OCI-LY1 (cell line): ENCODE measurements at regions not wholly inside any gene's neighbourhood (a gene's known extent, or its start where the extent isn't known, plus 50 kb on each side); places are given as distances from the start of the nearest gene placed in this dataset.

Source experiments
- H2AFZ ChIP-seq: fragments of 200-600 bp; sonication (generic), shearing (Covaris generic); 2 replicates; pipeline ENCODE4 v1.6.0; 2014; ENCODE audit warnings: antibody characterized with exemption, mild to moderate bottlenecking, low read length
- H3F3A ChIP-seq: fragments of 200-600 bp; sonication (generic), shearing (Covaris generic); 2 replicates; pipeline ENCODE4 v1.6.0; 2014; ENCODE audit warnings: mild to moderate bottlenecking, antibody characterized with exemption, low read length, moderate library complexity; ENCODE audit not compliant: insufficient read depth
- H3K27ac ChIP-seq: fragments of 200-600 bp; sonication (generic); 2 replicates; pipeline ENCODE4 v1.5.1; 2014; ENCODE audit warnings: low read length, mixed run types, mild to moderate bottlenecking, low read depth; ENCODE audit not compliant: poor library complexity, severe bottlenecking
- H3K27me3 ChIP-seq: fragments of 200-600 bp; sonication (generic); 2 replicates; pipeline ENCODE4 v1.6.0; 2014; ENCODE audit warnings: antibody characterized with exemption, mild to moderate bottlenecking, low read length, moderate library complexity; ENCODE audit not compliant: insufficient read depth
- H3K36me3 ChIP-seq: fragments of 200-600 bp; sonication (generic); 2 replicates; pipeline ENCODE4 v1.6.1; 2014; ENCODE audit warnings: mild to moderate bottlenecking, antibody characterized with exemption, low read length, moderate library complexity, mixed read lengths; ENCODE audit not compliant: insufficient read depth
- H3K4me1 ChIP-seq: fragments of 200-600 bp; sonication (generic); 2 replicates; pipeline ENCODE4 v1.5.1; 2014; ENCODE audit warnings: mild to moderate bottlenecking, low read length, moderate library complexity; ENCODE audit not compliant: insufficient read depth, severe bottlenecking
- H3K4me2 ChIP-seq: fragments of 200-600 bp; sonication (generic), shearing (Covaris generic); 2 replicates; pipeline ENCODE4 v1.6.1; 2014; ENCODE audit warnings: low read length
- H3K4me3 ChIP-seq: fragments of 200-600 bp; sonication (generic); 2 replicates; pipeline ENCODE4 v1.5.1; 2014; ENCODE audit warnings: low read length, low read depth, mild to moderate bottlenecking, mixed read lengths; ENCODE audit not compliant: poor library complexity, severe bottlenecking
- H3K79me2 ChIP-seq: fragments of 200-600 bp; shearing (Covaris generic); 2 replicates; pipeline ENCODE4 v1.6.1; 2016; ENCODE audit warnings: mixed run types, low read length, mixed read lengths; ENCODE audit not compliant: insufficient read depth
- H3K9ac ChIP-seq: fragments of 200-600 bp; sonication (generic), shearing (Covaris generic); 2 replicates; pipeline ENCODE4 v1.6.1; 2014; ENCODE audit warnings: mild to moderate bottlenecking, low read length, mixed read lengths
- H3K9me2 ChIP-seq: fragments of 200-600 bp; sonication (generic), shearing (Covaris generic); 2 replicates; pipeline ENCODE4 v1.6.1; 2014; ENCODE audit warnings: low read depth, mild to moderate bottlenecking, low read length, mixed read lengths
- H3K9me3 ChIP-seq: fragments of 200-600 bp; shearing (Covaris generic); 2 replicates; pipeline ENCODE4 v1.6.1; 2014; ENCODE audit warnings: low read length, mixed read lengths
- H4K20me1 ChIP-seq: fragments of 200-600 bp; sonication (generic), shearing (Covaris generic); 2 replicates; pipeline ENCODE4 v1.6.0; 2016; ENCODE audit warnings: mild to moderate bottlenecking, low read length; ENCODE audit not compliant: insufficient read depth
- EZH2 ChIP-seq: fragments of 200-600 bp; sonication (generic), shearing (Covaris generic); IDR thresholded peaks from 2 replicates; pipeline ENCODE4 v1.8.0; 2017; ENCODE audit warnings: borderline replicate concordance, mixed run types, mild to moderate bottlenecking, antibody characterized with exemption, low read length, moderate library complexity, mixed read lengths
- TF ChIP-seq, protein P1 (sequence below): fragments of 200-600 bp; sonication (generic), shearing (Covaris generic); IDR thresholded peaks from 2 replicates; pipeline ENCODE4 v1.5.1; 2017; ENCODE audit warnings: mild to moderate bottlenecking, antibody characterized with exemption, low read length, moderate library complexity, mixed read lengths

DNA sequence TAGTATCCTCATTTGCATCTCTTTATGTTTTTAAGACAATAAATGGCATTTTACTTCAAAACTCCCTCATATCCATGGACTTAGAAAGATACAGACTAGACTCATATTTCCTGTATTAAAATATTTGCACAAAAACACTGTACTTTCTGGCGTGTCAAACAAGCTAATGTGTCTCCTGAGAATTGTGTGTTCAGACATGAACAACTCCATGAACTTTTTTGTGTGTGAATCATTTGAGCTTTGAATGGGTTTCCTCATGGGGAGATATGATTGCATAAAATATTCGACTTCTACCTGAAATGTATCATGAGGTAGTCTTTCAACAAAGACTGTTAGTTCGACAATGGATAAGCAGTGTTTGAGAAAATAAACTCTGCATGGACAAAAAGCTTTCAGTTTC lies 58.8 kb downstream of the TMEM30B start:
- H3K27ac ChIP-seq, result no peak overlapping the region
- no peaks in the 10 kb centered on the region for H3K79me2 ChIP-seq
- no peak overlapping the region for H3K4me2 ChIP-seq
- no peak overlapping the region for H2AFZ ChIP-seq
- H3K4me3 ChIP-seq, result no peak overlapping the region
- no peak overlapping the region for H3K9ac ChIP-seq
- H4K20me1 ChIP-seq, result no peaks in the 10 kb centered on the region
- H3K27me3 ChIP-seq, result no peaks in the 10 kb centered on the region
- H3F3A ChIP-seq, result no peaks in the 10 kb centered on the region
- no peaks in the 10 kb centered on the region for H3K9me3 ChIP-seq
- no peaks in the 10 kb centered on the region for H3K9me2 ChIP-seq
- no peaks in the 10 kb centered on the region for H3K36me3 ChIP-seq
- H3K4me1 ChIP-seq, result no peaks in the 10 kb centered on the region
- no peak for TF ChIP-seq EZH2
- TF ChIP-seq, protein P1, sequence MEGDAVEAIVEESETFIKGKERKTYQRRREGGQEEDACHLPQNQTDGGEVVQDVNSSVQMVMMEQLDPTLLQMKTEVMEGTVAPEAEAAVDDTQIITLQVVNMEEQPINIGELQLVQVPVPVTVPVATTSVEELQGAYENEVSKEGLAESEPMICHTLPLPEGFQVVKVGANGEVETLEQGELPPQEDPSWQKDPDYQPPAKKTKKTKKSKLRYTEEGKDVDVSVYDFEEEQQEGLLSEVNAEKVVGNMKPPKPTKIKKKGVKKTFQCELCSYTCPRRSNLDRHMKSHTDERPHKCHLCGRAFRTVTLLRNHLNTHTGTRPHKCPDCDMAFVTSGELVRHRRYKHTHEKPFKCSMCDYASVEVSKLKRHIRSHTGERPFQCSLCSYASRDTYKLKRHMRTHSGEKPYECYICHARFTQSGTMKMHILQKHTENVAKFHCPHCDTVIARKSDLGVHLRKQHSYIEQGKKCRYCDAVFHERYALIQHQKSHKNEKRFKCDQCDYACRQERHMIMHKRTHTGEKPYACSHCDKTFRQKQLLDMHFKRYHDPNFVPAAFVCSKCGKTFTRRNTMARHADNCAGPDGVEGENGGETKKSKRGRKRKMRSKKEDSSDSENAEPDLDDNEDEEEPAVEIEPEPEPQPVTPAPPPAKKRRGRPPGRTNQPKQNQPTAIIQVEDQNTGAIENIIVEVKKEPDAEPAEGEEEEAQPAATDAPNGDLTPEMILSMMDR, result no peak

DNA sequence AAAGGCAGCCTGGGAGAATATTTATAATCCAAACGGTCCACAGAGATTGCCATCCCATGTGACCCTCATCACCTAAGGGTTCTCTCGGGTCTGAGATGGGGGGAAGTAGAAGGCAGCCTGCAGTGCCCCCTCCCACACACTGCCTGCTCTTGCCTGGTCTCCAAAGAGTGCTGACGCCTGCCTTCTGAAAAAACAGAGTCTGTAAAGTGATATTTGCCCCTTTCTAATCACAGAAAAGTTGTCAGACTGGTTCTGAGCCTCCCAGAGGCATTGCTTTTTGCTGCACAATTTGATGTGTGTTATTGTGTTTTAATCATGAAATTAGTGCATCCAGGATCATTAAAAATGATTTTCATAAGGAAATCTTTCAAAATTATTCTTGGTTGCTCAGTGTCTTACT lies 59.2 kb downstream of the TMEM30B start:
- no peaks in the 10 kb centered on the region for H4K20me1 ChIP-seq
- no peak overlapping the region for H2AFZ ChIP-seq
- H3K9me2 ChIP-seq, result no peaks in the 10 kb centered on the region
- no peak overlapping the region for H3K27ac ChIP-seq
- no peak overlapping the region for H3K4me2 ChIP-seq
- no peak for TF ChIP-seq EZH2
- TF ChIP-seq, protein P1, result no peak
- H3K4me3 ChIP-seq, result no peak overlapping the region
- no peaks in the 10 kb centered on the region for H3F3A ChIP-seq
- no peak overlapping the region for H3K9ac ChIP-seq
- H3K36me3 ChIP-seq, result no peaks in the 10 kb centered on the region
- no peaks in the 10 kb centered on the region for H3K79me2 ChIP-seq
- H3K9me3 ChIP-seq, result no peaks in the 10 kb centered on the region
- no peaks in the 10 kb centered on the region for H3K27me3 ChIP-seq
- no peaks in the 10 kb centered on the region for H3K4me1 ChIP-seq

DNA sequence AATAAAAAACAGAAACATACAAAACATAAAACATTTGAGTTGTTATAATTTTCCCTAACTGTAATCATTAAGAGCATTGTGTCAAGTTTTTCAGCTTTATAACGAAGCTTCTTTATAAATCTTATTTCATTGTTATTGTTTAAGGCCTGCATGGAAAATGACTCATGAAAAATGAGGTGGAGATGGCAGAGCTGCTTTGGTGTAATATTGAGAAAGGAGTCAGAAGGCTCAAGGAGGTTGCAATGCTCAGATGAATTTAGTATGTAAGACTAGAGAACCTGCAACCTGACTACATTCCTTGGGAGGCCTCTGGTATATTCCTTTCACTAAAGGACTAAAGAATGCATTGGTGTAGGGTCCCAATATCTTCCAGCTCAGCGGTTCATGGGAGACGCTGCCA lies 61.5 kb downstream of the TMEM30B start:
- no peaks in the 10 kb centered on the region for H3K9me2 ChIP-seq
- H3K36me3 ChIP-seq, result no peaks in the 10 kb centered on the region
- H2AFZ ChIP-seq, result no peak overlapping the region
- TF ChIP-seq EZH2, result no peak
- TF ChIP-seq, protein P1, result no peak
- no peak overlapping the region for H3K4me2 ChIP-seq
- H3K9me3 ChIP-seq, result no peaks in the 10 kb centered on the region
- H3K27me3 ChIP-seq, result no peaks in the 10 kb centered on the region
- no peaks in the 10 kb centered on the region for H3K79me2 ChIP-seq
- no peaks in the 10 kb centered on the region for H3F3A ChIP-seq
- no peaks in the 10 kb centered on the region for H3K4me1 ChIP-seq
- H4K20me1 ChIP-seq, result no peaks in the 10 kb centered on the region
- H3K4me3 ChIP-seq, result no peak overlapping the region
- H3K27ac ChIP-seq, result no peak overlapping the region
- no peak overlapping the region for H3K9ac ChIP-seq
